Osteoblast (primary cell): ENCODE measurements at regions not wholly inside any gene's neighbourhood (a gene's known extent, or its start where the extent isn't known, plus 50 kb on each side); places are given as distances from the start of the nearest gene placed in this dataset.

ENCODE experiments used
- DNase-seq: peaks from one replicate; pipeline ENCODE4 v3.0.0; 2011; ENCODE audit warnings: low spot score, mixed read lengths; ENCODE audit not compliant: insufficient read length; ENCODE audit errors: missing footprints
- H2AFZ ChIP-seq: 2 replicates; pipeline ENCODE4 v1.6.0; 2011; ENCODE audit warnings: mild to moderate bottlenecking, low read length
- H3K27ac ChIP-seq: 2 replicates; pipeline ENCODE4 v1.5.1; 2011; ENCODE audit warnings: mild to moderate bottlenecking, low read depth, low read length, moderate library complexity
- H3K27me3 ChIP-seq: 2 replicates; pipeline ENCODE4 v1.6.0; 2012; ENCODE audit warnings: mild to moderate bottlenecking, control low read depth, inconsistent platforms, low read length, moderate library complexity; ENCODE audit not compliant: insufficient read depth
- H3K36me3 ChIP-seq: 2 replicates; pipeline ENCODE4 v1.5.1; 2011; ENCODE audit warnings: mild to moderate bottlenecking, low read length, control low read depth, moderate library complexity; ENCODE audit not compliant: insufficient read depth
- H3K4me1 ChIP-seq: 2 replicates; pipeline ENCODE4 v1.5.1; 2011; ENCODE audit warnings: mild to moderate bottlenecking, low read length, control low read depth, moderate library complexity; ENCODE audit not compliant: insufficient read depth
- H3K4me2 ChIP-seq: 2 replicates; pipeline ENCODE4 v1.6.0; 2011; ENCODE audit warnings: mild to moderate bottlenecking, low read length; ENCODE audit not compliant: insufficient read depth
- H3K4me3 ChIP-seq: fragments of 200-600 bp; sonication (generic); 3 replicates; pipeline ENCODE4 v1.5.1; 2012; ENCODE audit warnings: mild to moderate bottlenecking, low read length, inconsistent platforms; ENCODE audit not compliant: insufficient read depth
- H3K79me2 ChIP-seq: 2 replicates; pipeline ENCODE4 v1.6.0; 2012; ENCODE audit warnings: mild to moderate bottlenecking, low read length, control low read depth, inconsistent platforms; ENCODE audit not compliant: insufficient read depth
- H3K9me3 ChIP-seq: 2 replicates; pipeline ENCODE4 v1.5.1; 2011; ENCODE audit warnings: low read depth, low read length, control low read depth
- H4K20me1 ChIP-seq: 2 replicates; pipeline ENCODE4 v1.6.0; 2012; ENCODE audit warnings: mild to moderate bottlenecking, low read length, control low read depth; ENCODE audit not compliant: insufficient read depth
- TF ChIP-seq, protein P1 (sequence below): IDR thresholded peaks from 2 replicates; pipeline ENCODE4 v1.5.1; 2011; ENCODE audit warnings: mild to moderate bottlenecking, low read depth, low read length, moderate library complexity; ENCODE audit errors: extremely low read depth

DNA sequence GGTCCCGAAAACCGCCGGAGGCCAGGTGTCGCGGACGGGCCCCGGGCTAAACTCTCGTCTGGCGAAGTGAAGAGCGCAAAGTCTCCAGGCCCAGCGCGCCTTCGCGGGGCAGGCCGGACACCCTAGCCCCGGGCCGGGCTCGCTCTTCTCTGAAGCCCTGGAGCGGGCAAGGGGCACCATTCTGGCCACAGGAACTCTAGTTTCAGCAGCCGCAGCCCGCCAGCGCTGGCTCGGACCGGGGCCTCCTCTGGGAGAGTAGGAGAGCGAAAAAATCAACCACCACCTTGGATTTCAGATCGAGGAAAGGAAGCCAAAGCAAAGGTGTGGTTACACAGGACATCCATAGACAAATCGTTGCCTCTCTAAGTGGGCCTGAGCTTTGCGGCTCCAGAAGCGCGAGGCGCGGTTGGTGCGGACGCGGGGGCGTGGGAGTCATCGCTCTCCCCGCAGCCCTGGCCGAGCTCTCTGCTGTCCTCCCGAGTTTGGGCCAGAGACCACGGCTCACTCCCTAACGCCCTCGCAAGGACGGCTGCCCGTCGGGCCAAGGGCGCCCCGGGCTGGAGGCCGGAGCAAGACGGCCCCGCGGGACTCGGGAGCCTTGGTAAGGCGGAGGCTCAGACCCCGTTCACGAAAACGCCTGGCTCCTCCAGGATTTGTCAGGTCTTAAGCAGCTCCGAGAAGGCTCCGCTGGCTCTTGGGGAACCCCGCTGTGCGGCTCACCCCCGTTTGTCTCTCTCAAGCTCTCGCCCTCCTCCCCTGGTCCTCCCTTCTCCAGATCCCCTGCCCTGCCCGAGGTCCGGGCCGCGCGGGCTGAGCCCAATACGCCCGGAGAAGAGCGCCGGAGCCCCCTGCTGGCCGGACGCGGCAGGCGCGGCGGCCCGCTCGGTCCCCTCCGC, 132.9 kb upstream of the DPYD start:
- peak; percentile 93 for DNase-seq

DNA sequence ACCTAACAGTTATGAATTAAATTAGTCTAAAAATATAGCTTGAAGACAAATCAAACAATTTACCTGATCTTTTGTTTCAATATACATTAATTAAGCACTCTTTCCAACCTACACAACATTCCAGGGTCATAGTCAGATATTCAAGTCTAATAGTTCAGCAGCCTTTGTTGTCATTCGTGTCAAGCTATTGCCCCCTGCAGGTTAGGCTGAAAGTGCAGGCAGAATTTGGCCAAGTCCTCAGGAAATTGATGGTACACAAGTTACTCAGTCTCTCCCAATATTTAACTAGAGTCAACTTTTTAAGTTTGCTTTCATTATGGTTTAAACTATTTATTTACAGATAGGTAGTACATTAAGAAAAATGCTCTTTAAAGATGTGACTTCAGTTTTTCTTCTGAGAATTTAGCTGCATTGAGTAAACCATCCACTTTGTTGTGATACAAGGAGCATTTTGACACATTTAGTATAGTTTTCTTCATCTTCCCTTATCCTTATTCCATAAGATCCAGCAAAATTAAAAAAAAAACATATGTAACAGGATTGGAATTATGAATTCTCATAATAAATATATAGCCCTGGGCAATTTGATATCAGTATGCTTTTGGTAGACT, 130.3 kb upstream of the DPYD start:
- H3K4me2 ChIP-seq = no peak overlapping the region
- no peak overlapping the region for H2AFZ ChIP-seq
- DNase-seq = peak; percentile 62
- H3K27me3 ChIP-seq = no peaks in the 10 kb centered on the region
- TF ChIP-seq, protein P1, sequence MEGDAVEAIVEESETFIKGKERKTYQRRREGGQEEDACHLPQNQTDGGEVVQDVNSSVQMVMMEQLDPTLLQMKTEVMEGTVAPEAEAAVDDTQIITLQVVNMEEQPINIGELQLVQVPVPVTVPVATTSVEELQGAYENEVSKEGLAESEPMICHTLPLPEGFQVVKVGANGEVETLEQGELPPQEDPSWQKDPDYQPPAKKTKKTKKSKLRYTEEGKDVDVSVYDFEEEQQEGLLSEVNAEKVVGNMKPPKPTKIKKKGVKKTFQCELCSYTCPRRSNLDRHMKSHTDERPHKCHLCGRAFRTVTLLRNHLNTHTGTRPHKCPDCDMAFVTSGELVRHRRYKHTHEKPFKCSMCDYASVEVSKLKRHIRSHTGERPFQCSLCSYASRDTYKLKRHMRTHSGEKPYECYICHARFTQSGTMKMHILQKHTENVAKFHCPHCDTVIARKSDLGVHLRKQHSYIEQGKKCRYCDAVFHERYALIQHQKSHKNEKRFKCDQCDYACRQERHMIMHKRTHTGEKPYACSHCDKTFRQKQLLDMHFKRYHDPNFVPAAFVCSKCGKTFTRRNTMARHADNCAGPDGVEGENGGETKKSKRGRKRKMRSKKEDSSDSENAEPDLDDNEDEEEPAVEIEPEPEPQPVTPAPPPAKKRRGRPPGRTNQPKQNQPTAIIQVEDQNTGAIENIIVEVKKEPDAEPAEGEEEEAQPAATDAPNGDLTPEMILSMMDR = peak; percentile 95
- no peaks in the 10 kb centered on the region for H4K20me1 ChIP-seq
- no peaks in the 10 kb centered on the region for H3K36me3 ChIP-seq
- peaks cover 6% of the 10 kb centered on the region for H3K79me2 ChIP-seq
- no peak overlapping the region for H3K4me3 ChIP-seq
- peaks cover 24% of the 10 kb centered on the region for H3K4me1 ChIP-seq
- H3K9me3 ChIP-seq = no peaks in the 10 kb centered on the region
- no peak overlapping the region for H3K27ac ChIP-seq

More for the DNA sequence above, 132.9 kb upstream of the DPYD start:
- no peaks in the 10 kb centered on the region for H3K36me3 ChIP-seq
- H2AFZ ChIP-seq = peak overlapping the region; percentile 97
- peak overlapping the region; percentile 84 for H3K4me2 ChIP-seq
- H3K4me3 ChIP-seq = peak overlapping the region; percentile 77
- H3K9me3 ChIP-seq = no peaks in the 10 kb centered on the region
- H3K27me3 ChIP-seq = no peaks in the 10 kb centered on the region
- no peaks in the 10 kb centered on the region for H4K20me1 ChIP-seq
- peaks cover 20% of the 10 kb centered on the region for H3K4me1 ChIP-seq
- H3K27ac ChIP-seq = peak overlapping the region; percentile 85
- no peaks in the 10 kb centered on the region for H3K79me2 ChIP-seq
- TF ChIP-seq, protein P1 = peak; percentile 73

DNA sequence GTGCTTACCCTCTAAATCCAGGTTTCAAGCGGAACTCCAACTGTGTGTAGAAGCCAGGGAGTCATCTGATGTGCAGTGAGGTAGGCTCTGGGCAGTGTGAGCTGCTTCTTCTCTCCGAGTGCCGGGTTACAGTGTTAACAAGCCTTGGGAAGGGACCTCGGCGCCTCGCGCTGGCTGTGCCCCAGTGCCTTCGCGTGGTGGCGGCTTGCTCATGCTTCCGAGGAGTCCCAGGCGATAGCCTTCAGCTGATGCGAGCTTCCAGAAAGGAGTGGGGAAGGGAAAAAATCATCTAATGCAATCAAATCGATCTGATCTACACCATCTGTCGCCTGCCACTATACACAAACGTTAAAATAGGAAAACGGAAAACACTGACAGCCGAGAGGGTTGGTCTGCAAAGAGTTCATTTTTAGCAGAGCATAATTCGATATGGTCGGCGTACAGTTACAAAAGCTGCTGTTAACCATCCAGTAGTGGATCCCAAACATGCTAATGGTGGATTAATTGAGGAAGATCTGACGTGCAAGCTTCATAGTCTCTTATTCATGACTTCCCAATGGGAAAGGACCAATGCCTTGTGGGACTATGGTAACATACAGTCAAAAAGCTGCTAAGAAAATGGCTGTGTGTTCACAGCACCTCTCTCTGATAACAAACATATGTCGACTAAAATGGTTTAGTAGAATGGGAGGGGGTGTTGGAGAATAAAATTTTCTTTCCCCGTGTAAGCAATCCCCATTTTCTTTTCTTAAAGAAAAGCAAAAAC, 128.7 kb upstream of the DPYD start:
- H3K4me2 ChIP-seq = peak overlapping the region; percentile 99

More for the DNA sequence above, 128.7 kb upstream of the DPYD start:
- H3K4me1 ChIP-seq = peaks cover 25% of the 10 kb centered on the region
- H3K4me3 ChIP-seq = peak overlapping the region; percentile 68
- no peaks in the 10 kb centered on the region for H3K36me3 ChIP-seq
- H4K20me1 ChIP-seq = no peaks in the 10 kb centered on the region
- peak overlapping the region; percentile 11 for H3K27ac ChIP-seq
- peaks cover 23% of the 10 kb centered on the region for H3K79me2 ChIP-seq
- H3K9me3 ChIP-seq = no peaks in the 10 kb centered on the region
- H3K27me3 ChIP-seq = no peaks in the 10 kb centered on the region
- peak; percentile 81 for DNase-seq
- TF ChIP-seq, protein P1 = no peak
- peak overlapping the region; percentile 81 for H2AFZ ChIP-seq
